Osteoblast (primary cell): ENCODE measurements at regions not wholly inside any gene's neighbourhood (a gene's known extent, or its start where the extent isn't known, plus 50 kb on each side); places are given as distances from the start of the nearest gene placed in this dataset.

Experiments used
- DNase-seq: peaks from one replicate; pipeline ENCODE4 v3.0.0; 2011; ENCODE audit warnings: low spot score, mixed read lengths; ENCODE audit not compliant: insufficient read length; ENCODE audit errors: missing footprints
- H2AFZ ChIP-seq: 2 replicates; pipeline ENCODE4 v1.6.0; 2011; ENCODE audit warnings: mild to moderate bottlenecking, low read length
- H3K27ac ChIP-seq: 2 replicates; pipeline ENCODE4 v1.5.1; 2011; ENCODE audit warnings: mild to moderate bottlenecking, low read depth, low read length, moderate library complexity
- H3K27me3 ChIP-seq: 2 replicates; pipeline ENCODE4 v1.6.0; 2012; ENCODE audit warnings: mild to moderate bottlenecking, control low read depth, inconsistent platforms, low read length, moderate library complexity; ENCODE audit not compliant: insufficient read depth
- H3K36me3 ChIP-seq: 2 replicates; pipeline ENCODE4 v1.5.1; 2011; ENCODE audit warnings: mild to moderate bottlenecking, low read length, control low read depth, moderate library complexity; ENCODE audit not compliant: insufficient read depth
- H3K4me1 ChIP-seq: 2 replicates; pipeline ENCODE4 v1.5.1; 2011; ENCODE audit warnings: mild to moderate bottlenecking, low read length, control low read depth, moderate library complexity; ENCODE audit not compliant: insufficient read depth
- H3K4me2 ChIP-seq: 2 replicates; pipeline ENCODE4 v1.6.0; 2011; ENCODE audit warnings: mild to moderate bottlenecking, low read length; ENCODE audit not compliant: insufficient read depth
- H3K4me3 ChIP-seq: fragments of 200-600 bp; sonication (generic); 3 replicates; pipeline ENCODE4 v1.5.1; 2012; ENCODE audit warnings: mild to moderate bottlenecking, low read length, inconsistent platforms; ENCODE audit not compliant: insufficient read depth
- H3K79me2 ChIP-seq: 2 replicates; pipeline ENCODE4 v1.6.0; 2012; ENCODE audit warnings: mild to moderate bottlenecking, low read length, control low read depth, inconsistent platforms; ENCODE audit not compliant: insufficient read depth
- H3K9me3 ChIP-seq: 2 replicates; pipeline ENCODE4 v1.5.1; 2011; ENCODE audit warnings: low read depth, low read length, control low read depth
- H4K20me1 ChIP-seq: 2 replicates; pipeline ENCODE4 v1.6.0; 2012; ENCODE audit warnings: mild to moderate bottlenecking, low read length, control low read depth; ENCODE audit not compliant: insufficient read depth
- TF ChIP-seq, protein P1 (sequence below): IDR thresholded peaks from 2 replicates; pipeline ENCODE4 v1.5.1; 2011; ENCODE audit warnings: mild to moderate bottlenecking, low read depth, low read length, moderate library complexity; ENCODE audit errors: extremely low read depth

DNA sequence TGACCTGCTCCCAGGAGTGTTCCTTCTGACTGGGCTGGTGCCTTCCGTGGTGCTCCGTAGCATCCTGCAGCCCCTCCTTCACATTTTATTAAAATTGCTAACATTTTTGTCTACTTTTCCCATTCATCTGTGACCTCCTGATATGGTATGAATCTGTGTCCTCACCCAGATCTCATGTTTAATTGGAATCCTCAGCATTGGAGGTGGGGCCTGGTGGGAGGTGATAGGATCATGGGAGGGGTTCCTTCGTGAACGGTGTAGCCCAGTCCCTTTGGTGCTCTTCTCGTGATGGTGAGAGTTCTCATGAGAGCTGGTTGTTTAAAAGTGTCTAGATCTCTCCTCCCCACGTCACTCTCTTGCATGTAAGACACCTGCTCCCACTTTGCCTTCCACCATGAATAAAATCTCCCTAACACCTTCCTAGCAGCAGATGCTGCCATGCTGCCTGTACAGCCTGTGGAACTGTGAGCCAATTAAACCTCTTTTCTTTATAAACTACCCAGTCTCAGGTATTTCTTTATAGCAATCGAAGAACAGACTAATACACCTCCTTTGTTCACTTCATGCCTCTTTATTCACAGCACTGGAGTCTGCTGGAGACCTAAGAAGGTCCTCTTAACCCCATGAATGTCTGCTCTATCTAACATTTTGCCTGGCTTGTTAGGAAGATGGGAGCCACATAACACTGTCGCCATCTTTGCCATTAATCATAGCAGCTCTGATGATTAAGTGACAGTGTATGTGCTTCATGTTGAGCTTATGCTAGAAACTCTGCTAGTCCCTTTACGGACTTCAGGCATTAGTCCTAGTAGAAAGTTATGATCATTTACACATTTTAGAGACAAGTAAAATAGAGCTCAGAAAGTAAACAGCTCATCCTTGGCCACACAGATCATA is 377.7 kb upstream of the MAF start:
- Histone ChIP-seq H2AFZ (no peak overlapping the region), H3K36me3 (no peaks in the 10 kb centered on the region), H3K79me2 (no peaks in the 10 kb centered on the region), H3K27me3 (no peaks in the 10 kb centered on the region), H3K4me2 (no peak overlapping the region), H4K20me1 (no peaks in the 10 kb centered on the region), H3K9me3 (no peaks in the 10 kb centered on the region), H3K4me3 (no peak overlapping the region), H3K27ac (no peak overlapping the region), H3K4me1 (no peaks in the 10 kb centered on the region)
- no peak for DNase-seq
- TF ChIP-seq, protein P1, sequence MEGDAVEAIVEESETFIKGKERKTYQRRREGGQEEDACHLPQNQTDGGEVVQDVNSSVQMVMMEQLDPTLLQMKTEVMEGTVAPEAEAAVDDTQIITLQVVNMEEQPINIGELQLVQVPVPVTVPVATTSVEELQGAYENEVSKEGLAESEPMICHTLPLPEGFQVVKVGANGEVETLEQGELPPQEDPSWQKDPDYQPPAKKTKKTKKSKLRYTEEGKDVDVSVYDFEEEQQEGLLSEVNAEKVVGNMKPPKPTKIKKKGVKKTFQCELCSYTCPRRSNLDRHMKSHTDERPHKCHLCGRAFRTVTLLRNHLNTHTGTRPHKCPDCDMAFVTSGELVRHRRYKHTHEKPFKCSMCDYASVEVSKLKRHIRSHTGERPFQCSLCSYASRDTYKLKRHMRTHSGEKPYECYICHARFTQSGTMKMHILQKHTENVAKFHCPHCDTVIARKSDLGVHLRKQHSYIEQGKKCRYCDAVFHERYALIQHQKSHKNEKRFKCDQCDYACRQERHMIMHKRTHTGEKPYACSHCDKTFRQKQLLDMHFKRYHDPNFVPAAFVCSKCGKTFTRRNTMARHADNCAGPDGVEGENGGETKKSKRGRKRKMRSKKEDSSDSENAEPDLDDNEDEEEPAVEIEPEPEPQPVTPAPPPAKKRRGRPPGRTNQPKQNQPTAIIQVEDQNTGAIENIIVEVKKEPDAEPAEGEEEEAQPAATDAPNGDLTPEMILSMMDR: no peak

DNA sequence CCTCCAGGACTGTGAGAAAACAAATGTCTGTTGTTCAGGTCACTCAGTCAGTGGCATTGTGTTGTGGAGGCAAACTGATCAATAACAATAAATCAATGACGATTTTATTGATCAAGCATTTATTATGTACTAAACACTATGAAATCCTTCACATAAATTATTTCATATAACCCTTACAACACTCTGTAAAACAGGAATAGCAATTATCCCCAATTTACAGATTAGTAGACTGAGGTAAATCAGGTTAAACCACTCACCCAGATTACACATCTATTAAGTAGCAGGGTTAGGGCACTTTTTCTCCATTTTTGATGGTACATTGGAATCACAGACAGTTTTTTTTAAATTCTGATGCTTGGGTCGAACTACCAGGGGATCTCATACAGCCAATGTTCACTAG is 372.8 kb upstream of the MAF start:
- DNase-seq: no peak
- TF ChIP-seq, protein P1: no peak
- Histone ChIP-seq H3K27ac (no peak overlapping the region), H3K27me3 (no peaks in the 10 kb centered on the region), H3K4me2 (no peak overlapping the region), H4K20me1 (no peaks in the 10 kb centered on the region), H3K79me2 (no peaks in the 10 kb centered on the region), H3K4me3 (no peak overlapping the region), H3K9me3 (no peaks in the 10 kb centered on the region), H3K36me3 (no peaks in the 10 kb centered on the region), H2AFZ (no peak overlapping the region), H3K4me1 (no peaks in the 10 kb centered on the region)

DNA sequence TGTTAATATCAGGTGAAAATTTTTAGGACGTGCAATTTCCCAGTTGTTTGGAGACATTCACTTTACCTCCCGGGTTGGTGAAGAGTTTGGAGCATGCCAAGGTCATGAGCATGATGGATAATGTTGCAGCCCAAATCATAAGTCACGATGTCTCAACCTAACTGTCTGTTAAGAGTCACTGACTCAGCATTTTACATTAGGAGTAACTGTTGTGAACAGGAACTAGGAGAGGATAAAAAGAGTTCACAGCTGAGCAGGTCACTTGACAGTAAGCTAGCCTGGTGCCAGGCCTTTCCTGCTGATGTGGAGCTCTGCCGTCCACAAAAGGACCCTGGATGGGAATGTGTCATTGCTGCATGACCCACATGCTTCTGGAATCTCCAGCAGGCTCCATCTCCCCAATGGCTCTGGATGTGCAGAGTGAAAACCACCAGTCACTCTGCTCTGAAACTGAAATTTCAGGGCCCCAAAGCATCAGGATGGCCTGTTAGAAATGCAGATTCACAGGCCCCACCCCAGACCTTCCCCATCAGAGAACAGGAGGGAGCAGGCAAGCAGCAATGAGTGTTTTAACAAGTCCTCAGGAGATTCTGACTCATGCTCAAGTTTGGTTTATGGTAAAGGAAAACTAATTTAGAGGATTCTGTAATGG is 371.6 kb upstream of the MAF start:
- TF ChIP-seq, protein P1: no peak
- no peak overlapping the region for H2AFZ ChIP-seq
- no peak overlapping the region for H3K4me2 ChIP-seq
- DNase-seq: no peak
- H4K20me1 ChIP-seq: no peaks in the 10 kb centered on the region
- H3K79me2 ChIP-seq: no peaks in the 10 kb centered on the region
- H3K27ac ChIP-seq: no peak overlapping the region
- no peaks in the 10 kb centered on the region for H3K36me3 ChIP-seq
- no peak overlapping the region for H3K4me3 ChIP-seq
- H3K9me3 ChIP-seq: no peaks in the 10 kb centered on the region
- no peaks in the 10 kb centered on the region for H3K27me3 ChIP-seq
- H3K4me1 ChIP-seq: no peaks in the 10 kb centered on the region

DNA sequence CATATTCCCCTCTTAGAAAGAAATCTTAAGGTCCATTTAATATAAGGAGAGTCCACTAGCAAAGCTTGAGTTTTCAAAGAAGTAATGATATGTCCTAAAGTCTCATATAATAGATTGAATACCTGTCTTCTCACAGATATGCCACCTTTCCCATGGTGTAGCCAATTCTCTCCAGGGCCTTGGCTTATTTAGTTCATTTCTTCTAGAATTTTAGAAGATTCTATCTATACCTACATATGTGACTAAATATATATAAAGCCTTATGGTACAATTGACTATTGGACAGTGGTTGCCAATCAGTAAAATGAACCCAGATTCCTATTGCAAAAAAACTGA is 370.7 kb upstream of the MAF start:
- H3K4me3 ChIP-seq: no peak overlapping the region
- no peak for DNase-seq
- H3K4me2 ChIP-seq: no peak overlapping the region
- TF ChIP-seq, protein P1: no peak
- H3K4me1 ChIP-seq: no peaks in the 10 kb centered on the region
- no peaks in the 10 kb centered on the region for H3K36me3 ChIP-seq
- H2AFZ ChIP-seq: no peak overlapping the region
- H3K27me3 ChIP-seq: no peaks in the 10 kb centered on the region
- no peaks in the 10 kb centered on the region for H3K79me2 ChIP-seq
- H3K9me3 ChIP-seq: no peaks in the 10 kb centered on the region
- no peak overlapping the region for H3K27ac ChIP-seq
- H4K20me1 ChIP-seq: no peaks in the 10 kb centered on the region
